ENCODE measurements at regions not wholly inside any gene's neighbourhood (a gene's known extent, or its start where the extent isn't known, plus 50 kb on each side); places are given as distances from the start of the nearest gene placed in this dataset.
A peak's percentile ranks its signal among the peaks of the same experiment; 100 is the strongest.
"Not testable (repeated sequence)": the region's sequence is repeated elsewhere in the genome, so short reads cannot be mapped to it uniquely, and the experiment has no call there.

GRCh38 chr14:37824939-37825712 is 229.7 kb downstream of the TTC6 start:
- Histone ChIP-seq H3K9ac (no peak overlapping the region), H3K9me3 (replicated peaks in 1 of 11) (no peaks in the 10 kb centered on the region; a peak in 1 of 22 replicates), H3K4me2 (no peak overlapping the region), H3K36me3 (no peaks in the 10 kb centered on the region), H3K27ac (no peak overlapping the region), H4K20me1 (no peaks in the 10 kb centered on the region), H3K4me3 (no peak overlapping the region), H3K4me1 (no peaks in the 10 kb centered on the region), H3K27me3 (no peaks in the 10 kb centered on the region)
- no peak for TF ChIP-seq Cebpa-rat (IDR thresholded peaks at IDR 0.05)

DNA sequence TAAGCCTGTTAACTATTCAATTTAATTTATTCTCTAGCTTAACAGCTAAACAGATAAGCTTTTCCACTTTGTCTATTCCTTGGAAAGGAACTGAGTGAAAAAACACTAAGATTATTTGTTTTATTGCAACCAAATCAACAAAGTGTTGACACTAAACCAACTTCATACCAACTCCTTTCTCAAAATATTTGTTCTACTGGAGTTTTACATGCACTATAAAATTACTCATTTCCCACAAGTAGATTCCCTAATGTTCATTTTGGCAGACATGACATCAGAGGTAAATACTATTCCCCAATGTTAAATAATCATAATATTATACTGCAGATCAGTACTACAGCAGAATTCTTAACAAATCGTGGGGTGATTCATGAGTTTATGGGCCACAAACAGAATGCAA is 231.4 kb downstream of the TTC6 start:
- peaks cover 0 to 10% (median 0%) of the 10 kb centered on the region in 11 experiments; a peak in 4 of 22 replicates for H3K9me3 ChIP-seq (replicated peaks in 1 of 11)
- no peaks in the 10 kb centered on the region for H3K4me1 ChIP-seq
- no peak overlapping the region for H3K4me3 ChIP-seq
- H3K27ac ChIP-seq = no peak overlapping the region
- H3K4me2 ChIP-seq = no peak overlapping the region
- TF ChIP-seq Cebpa-rat (IDR thresholded peaks at IDR 0.05) = no peak
- no peaks in the 10 kb centered on the region for H3K27me3 ChIP-seq
- no peaks in the 10 kb centered on the region for H3K36me3 ChIP-seq
- H3K9ac ChIP-seq = no peak overlapping the region
- H4K20me1 ChIP-seq = no peaks in the 10 kb centered on the region

GRCh38 chr14:37830271-37830670 is 234.8 kb downstream of the TTC6 start:
- Histone ChIP-seq H4K20me1 (no peaks in the 10 kb centered on the region), H3K36me3 (no peaks in the 10 kb centered on the region), H3K27ac (no peak overlapping the region), H3K9me3 (replicated peaks in 1 of 11) (peaks cover 24 to 37% (median 25%) of the 10 kb centered on the region in 11 experiments), H3K9ac (no peak overlapping the region), H3K4me1 (no peaks in the 10 kb centered on the region), H3K27me3 (no peaks in the 10 kb centered on the region), H3K4me2 (no peak overlapping the region), H3K4me3 (no peak overlapping the region)
- no peak for TF ChIP-seq Cebpa-rat (IDR thresholded peaks at IDR 0.05)

DNA sequence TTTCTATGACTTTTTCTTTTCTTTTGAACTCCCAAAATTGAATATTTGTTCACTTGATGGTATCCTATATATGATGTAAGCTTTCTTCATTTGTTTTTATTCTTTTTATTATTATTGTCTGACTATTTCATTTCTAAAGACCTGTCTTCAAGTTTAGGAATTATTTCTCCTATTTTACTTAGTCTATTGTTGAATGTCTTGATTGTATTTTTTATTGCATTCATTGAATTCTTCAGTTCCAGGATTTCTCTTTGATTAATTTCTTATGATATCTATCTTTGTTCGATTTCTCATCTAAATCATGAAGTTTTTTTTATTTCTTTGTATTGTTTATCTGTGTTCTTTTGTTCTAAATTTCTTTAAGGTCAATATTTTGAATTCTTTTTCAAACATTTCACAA is 238.8 kb downstream of the TTC6 start:
- no peak for TF ChIP-seq Cebpa-rat (IDR thresholded peaks at IDR 0.05)
- Histone ChIP-seq H3K9me3 (replicated peaks in 1 of 11) (peaks cover 24 to 40% (median 28%) of the 10 kb centered on the region in 11 experiments), H4K20me1 (no peaks in the 10 kb centered on the region), H3K4me3 (no peak overlapping the region), H3K27me3 (no peaks in the 10 kb centered on the region), H3K4me2 (no peak overlapping the region), H3K36me3 (no peaks in the 10 kb centered on the region), H3K9ac (no peak overlapping the region), H3K27ac (no peak overlapping the region), H3K4me1 (no peaks in the 10 kb centered on the region)

GRCh38 chr14:37838778-37839177 is 243.3 kb downstream of the TTC6 start:
- not testable (repeated sequence) for H3K36me3 ChIP-seq, H3K27me3 ChIP-seq, H3K4me2 ChIP-seq, H3K4me1 ChIP-seq, H3K27ac ChIP-seq, H3K9ac ChIP-seq, H3K4me3 ChIP-seq, H4K20me1 ChIP-seq
- peaks cover 11 to 21% (median 15%) of the 10 kb centered on the region in 11 experiments for H3K9me3 ChIP-seq (replicated peaks in 1 of 11)

DNA sequence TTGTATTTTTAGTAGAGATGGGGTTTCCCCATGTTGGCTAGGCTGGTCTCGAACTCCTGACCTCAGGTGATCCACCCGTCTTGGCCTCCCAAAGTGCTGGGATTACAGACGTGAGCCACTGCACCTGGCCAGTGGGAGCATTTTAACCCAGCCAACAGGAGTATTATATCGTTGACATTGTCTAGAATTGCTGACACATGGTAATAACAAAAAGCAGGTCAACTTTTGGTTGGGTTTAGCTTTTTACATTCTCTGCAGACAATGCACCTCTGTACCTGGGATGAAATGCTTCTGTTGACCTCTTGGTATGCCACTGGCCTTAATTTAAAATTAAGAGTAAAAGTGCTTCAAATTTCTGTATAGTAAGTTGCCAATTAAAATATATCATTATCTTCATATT is 245.6 kb downstream of the TTC6 start:
- H3K9me3 ChIP-seq (replicated peaks in 1 of 11); H3K27me3 ChIP-seq; H4K20me1 ChIP-seq; H3K4me2 ChIP-seq; H3K9ac ChIP-seq; H3K4me3 ChIP-seq; H3K4me1 ChIP-seq; H3K36me3 ChIP-seq; H3K27ac ChIP-seq: not testable (repeated sequence)

GRCh38 chr14:37842106-37842505 is 246.7 kb downstream of the TTC6 start:
- no peak overlapping the region for H3K4me2 ChIP-seq
- no peaks in the 10 kb centered on the region for H3K27me3 ChIP-seq
- no peaks in the 10 kb centered on the region for H3K4me1 ChIP-seq
- no peak overlapping the region for H3K27ac ChIP-seq
- no peaks in the 10 kb centered on the region for H3K36me3 ChIP-seq
- no peak overlapping the region for H3K9ac ChIP-seq
- no peak for TF ChIP-seq Cebpa-rat (IDR thresholded peaks at IDR 0.05)
- no peaks in the 10 kb centered on the region for H4K20me1 ChIP-seq
- peaks cover 0 to 4% (median 0%) of the 10 kb centered on the region in 11 experiments; a peak in 1 of 22 replicates for H3K9me3 ChIP-seq (replicated peaks in 1 of 11)
- H3K4me3 ChIP-seq = no peak overlapping the region

DNA sequence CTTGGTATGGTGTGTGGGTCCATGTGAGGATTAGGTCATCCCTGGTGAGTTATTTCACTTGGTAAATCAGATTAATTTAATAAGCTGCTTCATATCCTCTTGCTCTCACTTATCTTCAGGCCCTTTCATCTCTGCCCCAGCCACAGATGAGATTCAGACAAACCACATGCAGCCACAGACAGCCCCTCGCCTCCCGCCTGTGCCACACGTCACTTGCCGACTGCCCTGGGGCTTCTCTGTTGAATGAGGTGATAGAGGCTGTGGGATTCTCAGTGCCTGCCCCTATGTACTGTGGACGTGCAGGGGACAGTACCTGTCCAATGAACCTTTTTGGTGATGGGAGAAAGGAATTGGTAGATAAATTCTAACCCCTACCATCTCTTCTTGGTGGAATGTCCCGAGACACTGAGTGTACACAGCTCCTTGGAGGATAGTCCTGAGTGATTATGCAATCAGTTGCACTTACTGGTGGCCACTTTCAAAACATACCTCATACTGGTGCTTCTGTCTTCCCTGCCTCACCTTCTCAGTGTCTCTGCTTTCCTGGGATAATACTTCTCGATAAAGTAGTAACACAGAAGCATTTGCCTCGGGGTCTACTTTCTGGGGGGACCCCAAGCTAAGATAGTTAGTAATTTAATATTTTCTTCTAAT is 248.7 kb downstream of the TTC6 start:
- Histone ChIP-seq H4K20me1 (no peaks in the 10 kb centered on the region), H3K4me3 (no peak overlapping the region), H3K27ac (no peak overlapping the region), H3K9me3 (replicated peaks in 1 of 11) (no peaks in the 10 kb centered on the region), H3K36me3 (no peaks in the 10 kb centered on the region), H3K27me3 (no peaks in the 10 kb centered on the region), H3K4me2 (no peak overlapping the region), H3K9ac (no peak overlapping the region), H3K4me1 (no peaks in the 10 kb centered on the region)
- TF ChIP-seq Cebpa-rat (IDR thresholded peaks at IDR 0.05) = peak in 1 of 11 experiments; percentile 26; a peak in 1 of 22 replicates

DNA sequence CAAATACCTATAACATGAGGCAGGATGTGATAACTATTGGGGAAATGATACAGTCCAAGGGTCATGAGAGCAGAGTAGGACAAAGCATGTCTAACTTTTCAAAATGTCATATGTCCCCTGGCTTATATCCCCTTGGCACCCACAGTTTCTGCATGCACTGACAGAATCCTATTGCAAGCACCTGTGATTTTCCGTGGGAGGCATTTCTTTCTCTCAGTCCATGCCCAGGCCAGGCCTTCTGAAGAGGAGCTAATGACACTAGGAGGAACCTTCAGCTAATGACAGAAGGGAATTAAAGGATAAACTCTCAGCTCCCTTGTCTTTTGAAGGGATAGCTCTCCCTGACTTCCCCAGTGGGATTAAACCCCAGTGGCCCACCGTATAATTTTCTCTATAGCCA is 249.2 kb downstream of the TTC6 start:
- H3K4me1 ChIP-seq = no peaks in the 10 kb centered on the region
- no peak overlapping the region for H3K4me2 ChIP-seq
- no peaks in the 10 kb centered on the region for H3K27me3 ChIP-seq
- H3K9me3 ChIP-seq (replicated peaks in 1 of 11) = no peaks in the 10 kb centered on the region
- H3K36me3 ChIP-seq = no peaks in the 10 kb centered on the region
- TF ChIP-seq Cebpa-rat (IDR thresholded peaks at IDR 0.05) = no peak
- no peak overlapping the region for H3K9ac ChIP-seq
- H3K4me3 ChIP-seq = no peak overlapping the region
- no peak overlapping the region for H3K27ac ChIP-seq
- H4K20me1 ChIP-seq = no peaks in the 10 kb centered on the region

- H3K27me3 ChIP-seq = no peaks in the 10 kb centered on the region
- H3K36me3 ChIP-seq = no peaks in the 10 kb centered on the region
- no peak overlapping the region for H3K9ac ChIP-seq
- H4K20me1 ChIP-seq = no peaks in the 10 kb centered on the region
- no peak for TF ChIP-seq Cebpa-rat (IDR thresholded peaks at IDR 0.05)
- H3K27ac ChIP-seq = no peak overlapping the region
- no peak overlapping the region for H3K4me3 ChIP-seq
- H3K4me2 ChIP-seq = no peak overlapping the region
- H3K4me1 ChIP-seq = no peaks in the 10 kb centered on the region
- no peaks in the 10 kb centered on the region for H3K9me3 ChIP-seq (replicated peaks in 1 of 11)
Measured at GRCh38 chr14:37848985-37849621, 253.7 kb downstream of the TTC6 start.
